Adrenal gland (tissue), 5 donors: ENCODE measurements at regions not wholly inside any gene's neighbourhood (a gene's known extent, or its start where the extent isn't known, plus 50 kb on each side); places are given as distances from the start of the nearest gene placed in this dataset.

ENCODE experiments used
- POLR2A ChIP-seq, 2 donors: fragments of 450-650 bp; IDR thresholded peaks; one replicate each; pipeline ENCODE4 v1.6.1; 2017; ENCODE audit warnings: antibody characterized with exemption in 2 of 2, mild to moderate bottlenecking in 2 of 2, moderate library complexity in 1 of 2
- TF ChIP-seq, protein P1 (sequence below), 6 experiments: fragments of 450-650 bp in 4 of 6; fragments of 200-600 bp in 2 of 6; sonication (generic) in 1 of 6; IDR thresholded peaks; 1 replicate in 5 of 6; 2 replicates in 1 of 6; pipeline versions ENCODE4 v1.5.1 to v1.8.0; 2016 to 2021; ENCODE audit warnings: antibody characterized with exemption in 6 of 6, mild to moderate bottlenecking in 2 of 6, moderate library complexity in 1 of 6
- donor health status: DM: no; HTN: no; CAD: no.

DNA sequence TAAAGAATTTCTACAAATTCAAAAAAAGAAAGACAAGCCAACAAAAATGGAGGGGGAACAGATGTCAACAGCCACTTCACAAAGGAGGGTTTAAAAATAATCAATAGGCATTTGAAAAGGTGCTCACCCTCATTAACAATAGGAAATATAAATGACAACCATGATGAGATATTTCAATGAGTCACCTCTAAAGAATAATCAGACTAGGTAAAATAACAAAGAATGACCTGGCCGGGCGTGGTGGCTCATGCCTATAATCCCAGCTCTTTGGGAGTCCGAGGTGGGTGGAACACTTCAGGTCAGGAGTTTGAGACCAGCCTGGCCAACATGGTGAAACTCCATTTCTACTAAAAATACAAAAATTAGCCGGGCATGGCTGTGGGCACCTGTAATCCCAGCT is 133.6 kb downstream of the KCNE4 start:
- TF ChIP-seq, protein P1, sequence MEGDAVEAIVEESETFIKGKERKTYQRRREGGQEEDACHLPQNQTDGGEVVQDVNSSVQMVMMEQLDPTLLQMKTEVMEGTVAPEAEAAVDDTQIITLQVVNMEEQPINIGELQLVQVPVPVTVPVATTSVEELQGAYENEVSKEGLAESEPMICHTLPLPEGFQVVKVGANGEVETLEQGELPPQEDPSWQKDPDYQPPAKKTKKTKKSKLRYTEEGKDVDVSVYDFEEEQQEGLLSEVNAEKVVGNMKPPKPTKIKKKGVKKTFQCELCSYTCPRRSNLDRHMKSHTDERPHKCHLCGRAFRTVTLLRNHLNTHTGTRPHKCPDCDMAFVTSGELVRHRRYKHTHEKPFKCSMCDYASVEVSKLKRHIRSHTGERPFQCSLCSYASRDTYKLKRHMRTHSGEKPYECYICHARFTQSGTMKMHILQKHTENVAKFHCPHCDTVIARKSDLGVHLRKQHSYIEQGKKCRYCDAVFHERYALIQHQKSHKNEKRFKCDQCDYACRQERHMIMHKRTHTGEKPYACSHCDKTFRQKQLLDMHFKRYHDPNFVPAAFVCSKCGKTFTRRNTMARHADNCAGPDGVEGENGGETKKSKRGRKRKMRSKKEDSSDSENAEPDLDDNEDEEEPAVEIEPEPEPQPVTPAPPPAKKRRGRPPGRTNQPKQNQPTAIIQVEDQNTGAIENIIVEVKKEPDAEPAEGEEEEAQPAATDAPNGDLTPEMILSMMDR (IDR thresholded peaks at IDR 0.05): no peak
- TF ChIP-seq POLR2A (IDR thresholded peaks at IDR 0.05): no peak
